GM12874 (cell line): ENCODE measurements at regions not wholly inside any gene's neighbourhood (a gene's known extent, or its start where the extent isn't known, plus 50 kb on each side); places are given as distances from the start of the nearest gene placed in this dataset.

Experiments
- CTCF ChIP-seq: IDR thresholded peaks from 2 replicates; pipeline ENCODE4 v1.5.1; 2011; ENCODE audit warnings: low read depth, mild to moderate bottlenecking, control low read depth, low read length, moderate library complexity; ENCODE audit not compliant: insufficient read depth

DNA sequence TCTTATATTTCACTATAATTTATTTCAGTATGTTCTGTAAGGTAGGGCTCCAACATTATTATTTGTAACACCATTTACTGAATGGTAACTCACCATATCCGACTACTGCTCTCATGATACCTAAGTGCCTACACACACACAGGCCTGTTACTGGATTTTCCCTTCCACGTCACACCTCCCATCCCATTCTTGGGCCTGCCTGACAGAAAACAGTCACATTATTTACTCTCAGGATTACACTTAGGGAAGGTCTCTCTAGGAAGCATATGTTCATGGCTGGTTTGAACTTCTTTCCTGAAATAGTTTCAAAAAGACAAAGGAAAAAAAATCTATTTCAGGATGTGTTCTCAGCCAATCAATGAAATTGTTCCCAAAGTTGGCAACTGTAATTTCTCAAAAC is 102.3 kb upstream of the DOCK9 start:
- TF ChIP-seq CTCF: no peak

DNA sequence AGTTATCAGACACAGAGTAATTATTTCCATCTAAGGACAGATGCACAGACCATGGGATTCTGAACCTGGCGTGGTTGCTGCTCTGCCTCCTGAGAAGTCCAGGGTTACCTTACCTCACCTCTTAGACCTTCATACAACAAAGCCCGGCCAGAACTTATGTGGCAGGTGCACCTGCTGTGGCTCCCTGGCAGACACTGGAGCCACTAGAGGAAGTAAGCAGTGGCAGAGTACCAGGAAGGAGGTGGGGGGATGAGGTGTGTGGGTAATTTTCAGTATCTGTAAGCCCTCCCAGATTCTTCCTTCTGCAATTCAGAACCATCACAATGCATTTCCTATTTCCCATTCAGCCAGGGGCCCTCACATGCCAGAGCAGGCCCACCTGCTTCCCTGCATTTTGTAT is 106.1 kb upstream of the DOCK9 start:
- TF ChIP-seq CTCF: no peak

DNA sequence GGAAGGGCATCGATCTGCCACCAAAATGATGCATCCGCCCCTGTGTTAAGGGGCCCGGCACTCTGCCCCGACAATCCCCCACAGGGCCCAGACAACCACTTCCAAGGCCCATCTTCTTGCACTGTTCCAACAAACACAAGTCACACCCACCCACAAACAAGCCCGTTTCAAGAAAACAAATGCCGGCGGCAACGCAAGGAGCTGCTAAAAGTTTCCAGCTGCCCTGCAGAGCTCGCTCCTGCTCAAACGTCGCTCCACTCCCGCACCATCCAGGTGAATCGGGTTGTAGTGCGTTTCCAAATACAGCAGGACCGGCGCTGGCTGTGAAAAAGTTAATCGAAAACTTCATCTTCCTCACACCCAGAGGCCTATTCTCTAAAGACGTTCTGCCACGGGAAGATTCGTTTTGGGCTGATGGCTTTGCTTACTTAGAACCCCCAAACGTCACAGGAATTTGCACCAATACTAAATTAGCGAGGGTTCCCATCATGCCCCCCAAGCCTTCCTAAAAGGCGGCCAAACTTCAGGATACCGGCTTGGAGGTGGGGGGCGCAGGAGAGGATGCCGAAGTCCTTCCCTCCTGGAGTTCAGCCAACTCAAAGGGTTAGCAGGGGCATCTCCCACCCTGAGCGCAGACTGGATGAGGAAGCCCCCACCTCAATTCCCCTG is 107.4 kb upstream of the DOCK9 start:
- no peak for TF ChIP-seq CTCF

DNA sequence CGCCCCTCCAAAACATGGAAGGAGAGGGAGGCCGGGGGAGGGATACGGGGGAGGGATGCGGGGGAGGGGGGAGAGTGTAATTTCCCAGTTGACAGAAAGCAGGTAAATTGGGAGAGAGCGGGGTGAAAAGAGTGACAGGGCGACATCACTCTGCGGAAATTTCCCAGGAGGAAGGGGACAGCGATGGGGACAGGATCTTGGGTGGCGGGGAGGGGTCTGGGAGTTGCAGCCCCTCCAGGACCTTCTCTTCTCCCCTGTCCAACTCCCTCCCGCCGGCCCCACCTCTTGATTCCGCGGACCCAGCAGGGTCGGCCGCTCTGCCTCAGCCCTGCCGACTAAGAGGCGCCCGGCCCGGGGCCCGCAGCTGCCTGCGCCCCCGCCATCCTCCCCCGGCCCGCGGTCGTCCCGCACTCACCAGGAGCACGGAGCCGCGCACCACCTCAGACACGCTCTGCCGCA is 108.0 kb upstream of the DOCK9 start:
- no peak for TF ChIP-seq CTCF

GRCh38 chr13:99086267-99087097 is 108.6 kb upstream of the DOCK9 start:
- TF ChIP-seq CTCF: 0 out of 2 replicates have a peak, but pooled peaks have one; percentile 4

GRCh38 chr13:99087098-99087953 is 109.5 kb upstream of the DOCK9 start:
- no peak for TF ChIP-seq CTCF
